HCT116 (cell line): ENCODE measurements at regions not wholly inside any gene's neighbourhood (a gene's known extent, or its start where the extent isn't known, plus 50 kb on each side); places are given as distances from the start of the nearest gene placed in this dataset.

ENCODE experiments used
- ATAC-seq: fragments of 200-7000 bp; cut with Tn5 transposase; 2 replicates; pipeline ENCODE4 v1.9.1; 2020; ENCODE audit warnings: mild to moderate bottlenecking, moderate library complexity
- BruUV-seq: library from RNA; stranded (reverse); fragments of 400-500 nt; replicated peaks from 2 replicates; lab custom pipeline; 2021; lab: Mats Ljungman, UMichigan
- CTCF ChIA-PET: fragments of 300-600 bp; sonication (Branson Sonifier 250); formaldehyde crosslinking; loops from one replicate; lab custom pipeline; 2021; ENCODE audit warnings: antibody characterized with exemption; lab: Charles Lee
- POLR2A ChIA-PET: fragments of 300-600, 350-600 bp; sonication (Branson Sonifier 250); formaldehyde crosslinking; loops from one replicate; lab custom pipeline; 2021; ENCODE audit warnings: antibody characterized with exemption; lab: Charles Lee
- RAD21 ChIA-PET, 2 experiments: fragments of 300-600 bp; sonication (Branson Sonifier 250); formaldehyde crosslinking; loops; one replicate each; lab custom pipeline; 2023; ENCODE audit warnings: low total read pairs in 2 of 2; ENCODE audit not compliant: uncharacterized antibody in 2 of 2, unreplicated experiment in 2 of 2, low non-redundant PET in 1 of 2; lab: Charles Lee
- DNase-seq: peaks from one replicate; pipeline ENCODE4 v3.0.0-alpha.2; 2010; ENCODE audit warnings: low read depth, low spot score
- H2AFZ ChIP-seq: fragments of 200-600 bp; shearing (Covaris generic), sonication (generic); 2 replicates; pipeline ENCODE4 v1.6.1; 2017; ENCODE audit warnings: low read depth, mixed run types, mixed read lengths, antibody characterized with exemption, low read length; ENCODE audit not compliant: poor library complexity, severe bottlenecking
- H3K27ac ChIP-seq: 2 replicates; pipeline ENCODE4 v1.5.1; 2012; ENCODE audit warnings: low read depth, low read length
- H3K27me3 ChIP-seq: fragments of 200-600 bp; sonication (generic); 2 replicates; pipeline ENCODE4 v1.6.1; 2016; ENCODE audit warnings: mixed run types, low read length, mixed read lengths; ENCODE audit not compliant: insufficient read depth
- H3K36me3 ChIP-seq, 2 experiments: fragments of 200-500 bp in 1 of 2; fragments of 200-600 bp in 1 of 2; sonication (Bioruptor generic) in 1 of 2; sonication (generic) in 1 of 2; 2 replicates each; pipeline versions ENCODE4 v1.5.1 to v1.6.1; 2014 to 2016; ENCODE audit warnings: low read length in 2 of 2, inconsistent platforms in 1 of 2, mixed read lengths in 1 of 2, mixed run types in 1 of 2; ENCODE audit not compliant: insufficient read depth in 2 of 2, control insufficient read depth in 1 of 2
- H3K4me1 ChIP-seq, 2 experiments: fragments of 200-600 bp in 1 of 2; sonication (generic) in 1 of 2; 2 replicates each; pipeline versions ENCODE4 v1.5.1 to v1.6.1; 2012 to 2017; ENCODE audit warnings: low read length in 2 of 2, inconsistent platforms in 1 of 2, mild to moderate bottlenecking in 1 of 2, mixed read lengths in 1 of 2, mixed run types in 1 of 2, moderate library complexity in 1 of 2; ENCODE audit not compliant: insufficient read depth in 2 of 2, control insufficient read depth in 1 of 2
- H3K4me2 ChIP-seq: fragments of 200-600 bp; sonication (generic); 2 replicates; pipeline ENCODE4 v1.6.1; 2017; ENCODE audit warnings: mixed run types, low read length, mixed read lengths
- H3K4me3 ChIP-seq, 2 experiments: fragments of 200-600 bp in 1 of 2; sonication (generic) in 1 of 2; replicated peaks in 1 of 2; 2 replicates each; pipeline ENCODE4 v1.5.1; 2011 to 2016; ENCODE audit warnings: low read length in 2 of 2, control low read depth in 1 of 2, low read depth in 1 of 2, mild to moderate bottlenecking in 1 of 2, mixed read lengths in 1 of 2, mixed run types in 1 of 2
- H3K79me2 ChIP-seq: fragments of 200-600 bp; sonication (generic); 2 replicates; pipeline ENCODE4 v1.6.1; 2017; ENCODE audit warnings: mild to moderate bottlenecking, mixed run types, low read length, moderate library complexity, mixed read lengths; ENCODE audit not compliant: insufficient read depth
- H3K9ac ChIP-seq: fragments of 200-600 bp; sonication (generic); 2 replicates; pipeline ENCODE4 v1.6.1; 2016; ENCODE audit warnings: low read length, mixed read lengths
- H3K9me2 ChIP-seq: fragments of 200-600 bp; sonication (generic), shearing (Covaris generic); 2 replicates; pipeline ENCODE4 v1.6.1; 2017; ENCODE audit warnings: mixed run types, mild to moderate bottlenecking, moderate library complexity; ENCODE audit not compliant: insufficient read depth
- H3K9me3 ChIP-seq, 2 experiments: fragments of 200-500 bp in 1 of 2; fragments of 200-600 bp in 1 of 2; sonication (Bioruptor generic) in 1 of 2; sonication (generic) in 1 of 2; 2 replicates each; pipeline ENCODE4 v1.6.1; 2014 to 2017; ENCODE audit warnings: low read length in 2 of 2, mixed read lengths in 2 of 2, inconsistent platforms in 1 of 2, low read depth in 1 of 2, mild to moderate bottlenecking in 1 of 2, mixed run types in 1 of 2, moderate library complexity in 1 of 2; ENCODE audit not compliant: control insufficient read depth in 1 of 2, insufficient read depth in 1 of 2
- H4K20me1 ChIP-seq: fragments of 200-600 bp; sonication (generic), shearing (Covaris generic); 2 replicates; pipeline ENCODE4 v1.6.1; 2017; ENCODE audit warnings: mixed run types, mild to moderate bottlenecking, moderate library complexity; ENCODE audit not compliant: insufficient read depth
- ATF3 ChIP-seq: IDR thresholded peaks from 2 replicates; pipeline ENCODE4 v1.6.1; 2012
- CBX3 ChIP-seq: IDR thresholded peaks from 2 replicates; pipeline ENCODE4 v1.6.1; 2012; ENCODE audit warnings: low read depth
- CTCF ChIP-seq, 3 experiments: fragments of 200-600 bp in 1 of 3; sonication (generic) in 1 of 3; IDR thresholded peaks in 2 of 3; conservative IDR thresholded peaks in 1 of 3; 2 replicates each; pipeline ENCODE4 v1.5.1; 2012 to 2017; ENCODE audit warnings: low read depth in 2 of 3, low read length in 2 of 3, antibody characterized with exemption in 1 of 3, borderline replicate concordance in 1 of 3, control low read depth in 1 of 3, mild to moderate bottlenecking in 1 of 3, mixed read lengths in 1 of 3, mixed run types in 1 of 3, moderate library complexity in 1 of 3; ENCODE audit not compliant: insufficient read depth in 1 of 3
- EGR1 ChIP-seq: IDR thresholded peaks from 2 replicates; pipeline ENCODE4 v1.6.1; 2012; ENCODE audit warnings: low read depth
- EZH2 ChIP-seq: fragments of 200-600 bp; sonication (generic); IDR thresholded peaks from 2 replicates; pipeline ENCODE4 v1.6.1; 2017; ENCODE audit warnings: antibody characterized with exemption, mixed run types
- FOSL1 ChIP-seq: IDR thresholded peaks from 2 replicates; pipeline ENCODE4 v1.6.1; 2012; ENCODE audit warnings: low read depth
- JUND ChIP-seq: IDR thresholded peaks from 2 replicates; pipeline ENCODE4 v1.6.1; 2012
- MAX ChIP-seq: IDR thresholded peaks from 2 replicates; pipeline ENCODE4 v1.6.1; 2012
- POLR2A ChIP-seq: IDR thresholded peaks from 2 replicates; pipeline ENCODE4 v1.7.0; 2011; ENCODE audit warnings: borderline replicate concordance; ENCODE audit not compliant: insufficient read depth, insufficient read length; ENCODE audit errors: extremely low read depth
- RAD21 ChIP-seq: IDR thresholded peaks from 2 replicates; pipeline ENCODE4 v1.6.1; 2012; ENCODE audit warnings: low read depth, mild to moderate bottlenecking
- SP1 ChIP-seq: IDR thresholded peaks from 2 replicates; pipeline ENCODE4 v1.6.1; 2012; ENCODE audit warnings: low read depth
- SRF ChIP-seq: IDR thresholded peaks from 2 replicates; pipeline ENCODE4 v1.6.1; 2012; ENCODE audit warnings: low read depth
- TCF7L2 ChIP-seq: IDR thresholded peaks from 2 replicates; pipeline ENCODE4 v1.7.0; 2011; ENCODE audit warnings: borderline replicate concordance, inconsistent platforms; ENCODE audit not compliant: insufficient read depth, insufficient read length; ENCODE audit errors: extremely low read depth
- ZFX ChIP-seq: fragments of 450-650 bp; IDR thresholded peaks from 2 replicates; pipeline ENCODE4 v1.6.1; 2017
- ZNF274 ChIP-seq: fragments of 200-500 bp; sonication (Bioruptor generic); IDR thresholded peaks from 2 replicates; pipeline ENCODE4 v1.6.1; 2014; ENCODE audit warnings: mild to moderate bottlenecking, low read depth, low read length, inconsistent platforms
- intact Hi-C: fragments of 100-400 bp; cut with micrococcal nuclease; formaldehyde crosslinking; loops from 2 replicates; pipeline ENCODE4 v1.10.0; 2022
- TF ChIP-seq, protein P1 (sequence below): IDR thresholded peaks from 2 replicates; pipeline ENCODE4 v1.6.1; 2011; ENCODE audit warnings: mild to moderate bottlenecking, low read length, moderate library complexity; ENCODE audit not compliant: insufficient replicate concordance; ENCODE audit errors: extremely low read depth

DNA sequence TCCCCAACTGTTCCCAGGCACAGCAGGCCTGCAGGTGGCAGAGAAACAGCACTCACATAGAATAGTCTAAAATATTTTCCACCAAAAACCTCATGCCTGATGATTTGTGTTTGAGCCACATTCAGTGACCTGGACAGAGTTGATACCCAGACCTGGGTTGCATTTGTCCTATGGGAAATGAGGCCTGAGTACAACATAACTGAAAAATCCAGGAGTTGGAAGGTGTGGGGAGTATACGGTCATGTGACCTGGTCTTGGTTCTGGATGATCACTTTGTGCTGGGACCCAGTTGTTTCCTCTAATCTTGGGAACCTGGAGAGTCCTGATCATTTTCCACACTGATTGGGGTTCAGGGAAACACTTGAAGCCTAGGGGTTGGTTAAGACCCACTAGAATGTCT lies 200.3 kb upstream of the MPHOSPH6 start:
- CTCF ChIA-PET, result no interaction called here
- RAD21 ChIA-PET, result no interaction called here
- Histone ChIP-seq H3K9ac (no peak overlapping the region), H3K79me2 (no peaks in the 10 kb centered on the region), H3K4me2 (no peak overlapping the region), H3K36me3 (no peaks in the 10 kb centered on the region), H3K4me3 (no peak overlapping the region), H3K27ac (no peak overlapping the region), H3K27me3 (peaks cover 5% of the 10 kb centered on the region; the same call in 1 of the 2 replicates), H3K4me1 (no peaks in the 10 kb centered on the region), H4K20me1 (no peaks in the 10 kb centered on the region), H2AFZ (no peak overlapping the region), H3K9me2 (no peaks in the 10 kb centered on the region), H3K9me3 (no peaks in the 10 kb centered on the region)
- TF ChIP-seq JUND (no peak), FOSL1 (no peak), TCF7L2 (no peak), ZFX (no peak), POLR2A (no peak), ATF3 (no peak), EZH2 (no peak), ZNF274 (no peak), RAD21 (no peak), SRF (no peak), CTCF (IDR thresholded peaks at IDR 0.05 in 2 of 3, conservative IDR thresholded peaks at IDR 0.05 in 1 of 3; ENCODE audit: borderline replicate concordance in 1 of 3, insufficient read depth in 1 of 3, low read depth in 2 of 3, low read length in 2 of 3) (no peak), CBX3 (no peak), MAX (no peak), EGR1 (no peak), SP1 (no peak)
- TF ChIP-seq, protein P1, sequence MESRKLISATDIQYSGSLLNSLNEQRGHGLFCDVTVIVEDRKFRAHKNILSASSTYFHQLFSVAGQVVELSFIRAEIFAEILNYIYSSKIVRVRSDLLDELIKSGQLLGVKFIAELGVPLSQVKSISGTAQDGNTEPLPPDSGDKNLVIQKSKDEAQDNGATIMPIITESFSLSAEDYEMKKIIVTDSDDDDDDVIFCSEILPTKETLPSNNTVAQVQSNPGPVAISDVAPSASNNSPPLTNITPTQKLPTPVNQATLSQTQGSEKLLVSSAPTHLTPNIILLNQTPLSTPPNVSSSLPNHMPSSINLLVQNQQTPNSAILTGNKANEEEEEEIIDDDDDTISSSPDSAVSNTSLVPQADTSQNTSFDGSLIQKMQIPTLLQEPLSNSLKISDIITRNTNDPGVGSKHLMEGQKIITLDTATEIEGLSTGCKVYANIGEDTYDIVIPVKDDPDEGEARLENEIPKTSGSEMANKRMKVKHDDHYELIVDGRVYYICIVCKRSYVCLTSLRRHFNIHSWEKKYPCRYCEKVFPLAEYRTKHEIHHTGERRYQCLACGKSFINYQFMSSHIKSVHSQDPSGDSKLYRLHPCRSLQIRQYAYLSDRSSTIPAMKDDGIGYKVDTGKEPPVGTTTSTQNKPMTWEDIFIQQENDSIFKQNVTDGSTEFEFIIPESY, result no peak
- no TSS peak for BruUV-seq
- intact Hi-C loops, result no loop called here
- no peak for ATAC-seq
- no peak for DNase-seq
- POLR2A ChIA-PET, result no interaction called here
